CMK (cell line): ENCODE measurements at regions not wholly inside any gene's neighbourhood (a gene's known extent, or its start where the extent isn't known, plus 50 kb on each side); places are given as distances from the start of the nearest gene placed in this dataset.
"Not testable (repeated sequence)": the region's sequence is repeated elsewhere in the genome, so short reads cannot be mapped to it uniquely, and the experiment has no call there.

Experiments
- DNase-seq: peaks from one replicate; pipeline ENCODE4 v3.0.0-alpha.2; 2010; ENCODE audit warnings: low read depth

- no peak for DNase-seq
These were observed 642.1 kb downstream of the SLCO4C1 start for GRCh38 chr5:101653996-101654395.

- no peak for DNase-seq
These were observed 648.2 kb downstream of the SLCO4C1 start for GRCh38 chr5:101647861-101648260.

DNA sequence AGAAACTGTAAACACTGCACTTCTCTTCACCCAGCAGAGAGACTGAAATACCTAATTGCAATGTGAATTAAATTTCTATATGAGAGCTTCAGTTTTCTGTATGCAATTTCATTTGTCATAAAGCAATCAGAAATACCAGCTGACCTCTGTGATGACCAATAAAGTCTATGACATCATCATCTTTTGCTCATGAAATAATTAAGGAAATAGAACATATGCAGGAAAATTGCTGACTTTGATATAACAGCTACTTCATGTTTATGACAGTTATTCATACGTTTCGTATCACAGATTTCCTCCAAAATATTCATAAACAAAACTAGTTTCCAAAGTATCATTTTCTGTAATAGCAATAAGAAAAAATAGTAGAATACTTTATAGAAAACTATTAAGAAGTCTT, 652.3 kb downstream of the SLCO4C1 start:
- no peak for DNase-seq

GRCh38 chr5:101637599-101637998, 658.5 kb downstream of the SLCO4C1 start:
- DNase-seq = no peak

GRCh38 chr5:101627770-101628169, 668.3 kb downstream of the SLCO4C1 start:
- DNase-seq = not testable (repeated sequence)

DNA sequence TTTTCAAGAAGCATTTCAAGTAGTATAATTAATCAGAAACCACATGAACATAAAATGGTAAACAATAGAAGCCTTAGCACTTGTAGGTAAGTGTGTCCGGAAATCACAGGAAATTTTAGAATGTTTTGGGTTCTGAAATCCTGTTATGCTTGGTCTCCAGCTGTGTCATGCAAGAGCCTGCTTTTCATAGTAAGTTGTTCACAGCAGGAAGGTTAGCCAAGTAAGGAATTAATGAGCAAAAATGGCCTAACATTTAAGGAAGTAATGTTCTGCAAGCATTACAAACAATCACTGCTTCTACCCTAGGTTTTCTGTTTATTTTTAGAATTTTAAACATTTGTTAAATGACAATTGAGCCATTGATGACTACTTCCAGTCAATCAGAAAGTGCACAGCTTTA, 669.5 kb downstream of the SLCO4C1 start:
- DNase-seq = no peak

GRCh38 chr5:101611039-101611438, 685.0 kb downstream of the SLCO4C1 start:
- DNase-seq = no peak

DNA sequence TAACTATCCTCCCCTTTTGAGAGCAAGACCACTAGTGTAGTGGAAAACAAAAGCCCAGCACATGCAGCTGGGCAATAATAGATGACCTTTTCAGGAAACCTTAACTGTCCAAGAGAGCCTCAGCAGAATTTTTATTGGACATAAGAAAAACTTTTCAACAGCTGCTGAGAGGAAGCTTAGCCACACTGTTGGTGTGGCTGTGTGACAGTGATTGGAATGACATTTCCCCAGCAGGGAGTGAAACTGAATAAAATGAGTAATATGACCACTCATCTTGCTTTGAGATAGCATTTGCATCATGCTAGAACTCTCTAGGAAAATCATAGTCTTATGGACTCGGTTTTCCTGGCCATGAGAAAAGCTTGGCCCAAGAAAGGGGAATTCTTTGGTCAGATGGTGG, 687.8 kb downstream of the SLCO4C1 start:
- DNase-seq = no peak

DNA sequence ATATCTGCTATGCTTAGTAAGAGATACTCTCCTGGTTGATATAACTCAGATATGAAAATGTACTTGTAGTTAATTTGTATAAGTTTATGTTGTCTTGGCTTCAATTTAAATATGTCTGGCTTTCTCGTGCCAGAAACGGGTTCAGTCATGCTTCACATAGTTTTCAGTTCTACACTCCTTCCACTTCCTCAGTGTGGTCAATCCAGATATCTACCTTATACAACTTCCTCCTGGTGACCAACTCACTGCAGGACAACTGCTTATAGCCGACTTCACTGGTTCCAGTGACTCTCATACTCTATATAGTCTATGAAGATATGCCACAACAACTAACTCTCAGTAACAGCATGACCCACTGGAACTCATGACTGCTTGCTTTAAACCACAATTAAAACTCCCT, 690.4 kb downstream of the SLCO4C1 start:
- DNase-seq = no peak

- no peak for DNase-seq
These were observed 695.5 kb downstream of the SLCO4C1 start for GRCh38 chr5:101600614-101601013.

GRCh38 chr5:101590384-101590783, 687.3 kb upstream of the ST8SIA4 start:
- no peak for DNase-seq

DNA sequence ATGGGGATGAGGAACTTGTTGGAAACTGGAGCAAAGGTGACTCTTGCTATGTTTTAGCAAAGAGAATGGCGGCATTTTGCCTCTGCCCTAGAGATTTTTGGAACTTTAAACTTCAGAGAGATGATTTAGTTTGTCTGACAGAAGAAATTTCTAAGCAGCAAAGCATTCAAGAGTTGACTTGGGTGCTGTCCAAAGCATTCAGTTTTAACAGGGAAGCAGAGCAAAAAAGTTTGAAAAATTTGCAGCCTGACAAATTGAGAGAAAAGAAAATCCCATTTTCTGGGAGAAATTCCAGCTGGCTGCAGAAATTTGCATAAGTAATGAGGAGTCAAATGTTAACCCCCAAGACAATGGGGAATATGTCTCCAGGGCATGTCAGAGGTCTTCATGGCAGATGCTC, 682.3 kb upstream of the ST8SIA4 start:
- no peak for DNase-seq

DNA sequence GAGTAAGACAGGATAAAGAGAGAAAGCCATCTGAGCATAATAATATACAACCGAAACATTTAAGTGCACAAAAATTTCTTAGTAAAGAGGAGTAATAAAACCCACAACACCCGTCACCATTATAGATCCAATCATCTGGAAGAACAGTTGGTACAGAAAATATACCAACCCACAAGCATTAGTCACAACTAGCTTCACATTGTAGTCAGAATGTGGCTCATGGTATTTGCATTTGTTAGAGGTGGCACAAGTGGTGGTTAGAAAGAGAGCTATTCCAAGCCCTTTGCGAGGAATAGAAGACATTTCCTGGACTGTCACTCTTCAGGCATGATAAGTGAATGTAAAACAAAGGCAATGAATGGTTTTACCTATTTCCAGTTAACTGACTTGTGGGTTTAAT, 677.5 kb upstream of the ST8SIA4 start:
- no peak for DNase-seq

GRCh38 chr5:101574017-101574416, 670.9 kb upstream of the ST8SIA4 start:
- DNase-seq = no peak

DNA sequence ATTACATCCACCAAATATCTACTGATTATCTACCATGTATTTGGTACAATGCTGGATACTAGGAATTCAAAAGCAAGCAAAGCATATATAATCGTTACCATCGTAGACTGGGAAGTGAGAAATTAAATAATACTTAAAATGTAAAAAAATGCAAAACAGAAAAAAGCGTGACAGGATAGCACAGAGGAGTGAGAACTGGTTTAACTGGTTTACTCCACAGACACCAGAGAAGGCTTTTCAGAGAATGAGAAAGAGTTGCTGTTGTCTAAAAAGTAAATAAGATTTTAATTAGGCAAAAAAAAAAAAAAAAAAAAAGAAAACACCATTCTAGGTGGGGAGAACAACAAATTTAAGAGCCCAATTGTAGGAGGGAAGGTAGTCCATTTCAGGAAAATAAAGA, 657.9 kb upstream of the ST8SIA4 start:
- no peak for DNase-seq

DNA sequence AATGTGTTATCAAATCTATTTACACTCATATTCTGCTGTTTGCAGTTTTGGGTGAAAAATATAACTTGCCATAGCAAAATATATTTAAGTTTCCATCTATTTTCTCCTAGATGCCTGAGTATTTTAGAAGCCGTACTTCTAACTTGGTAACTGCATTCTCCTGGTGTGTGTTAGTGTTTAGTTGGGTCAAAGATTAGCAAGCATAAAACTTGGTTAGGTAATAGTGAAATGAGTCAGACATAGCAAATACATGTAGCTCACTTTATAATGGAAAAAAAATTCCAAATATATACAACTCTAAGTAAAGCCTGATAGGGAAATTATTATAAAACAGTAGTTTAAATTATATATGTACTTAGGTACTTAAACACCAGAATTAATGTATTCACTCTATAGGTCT, 640.7 kb upstream of the ST8SIA4 start:
- DNase-seq = no peak

GRCh38 chr5:101539315-101539714, 636.2 kb upstream of the ST8SIA4 start:
- DNase-seq = no peak

DNA sequence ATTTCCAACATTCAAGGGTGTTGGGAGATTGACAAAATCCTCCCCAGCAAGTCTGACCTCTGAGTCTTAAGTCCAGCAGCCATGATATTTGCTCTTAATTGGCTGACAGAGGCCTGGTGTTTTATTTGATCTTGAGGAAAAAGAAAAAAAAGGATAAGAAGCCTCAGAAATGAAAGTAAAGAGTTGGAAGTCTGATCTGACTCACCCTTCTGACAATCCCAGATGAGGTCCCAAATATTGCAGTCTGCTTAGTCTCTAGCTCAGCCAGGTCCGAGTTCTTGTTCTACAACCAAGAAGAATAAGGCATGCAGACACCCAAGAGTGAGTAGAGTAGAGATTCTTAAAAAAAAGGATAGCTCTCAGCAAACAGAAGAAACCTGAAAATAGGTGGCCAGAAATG, 632.5 kb upstream of the ST8SIA4 start:
- no peak for DNase-seq

GRCh38 chr5:101534491-101535110, 631.5 kb upstream of the ST8SIA4 start:
- DNase-seq = no peak

DNA sequence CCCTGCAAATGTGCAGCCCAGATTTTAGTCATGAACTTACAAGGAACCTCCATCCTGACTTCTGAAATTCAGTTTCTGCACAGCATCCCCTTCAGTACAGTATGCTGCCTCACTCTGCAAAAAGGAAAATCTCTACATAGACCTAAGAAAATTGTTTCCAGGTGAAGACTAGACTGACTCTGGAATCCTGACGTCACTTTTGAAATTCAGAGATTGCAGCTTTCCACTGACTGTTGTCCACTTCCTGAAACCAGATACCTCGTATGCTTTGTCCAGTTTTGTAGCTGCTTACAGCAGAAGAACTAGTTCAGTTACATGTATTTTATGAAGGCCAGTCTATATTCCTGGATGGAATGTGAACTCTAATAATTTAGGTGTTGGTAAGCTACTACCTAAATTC, 629.3 kb upstream of the ST8SIA4 start:
- no peak for DNase-seq

DNA sequence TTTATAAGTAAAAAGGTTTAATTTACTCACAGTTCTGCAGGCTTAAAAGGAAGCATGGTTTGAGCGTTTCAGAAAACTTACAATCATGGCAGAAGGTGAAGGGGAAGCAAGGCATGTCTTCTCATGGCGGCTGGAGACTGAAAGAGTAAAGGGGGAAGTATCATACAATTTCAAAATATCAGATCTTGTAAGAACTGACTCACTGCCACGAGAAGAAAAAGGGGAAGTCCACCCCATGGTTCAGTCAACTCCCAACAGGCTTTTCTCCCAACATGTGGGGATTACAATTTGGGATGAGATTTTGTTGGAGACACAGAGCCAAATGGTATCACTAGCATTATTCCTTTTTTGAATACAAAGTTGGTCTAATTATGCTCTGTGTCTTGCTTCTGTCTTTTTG, 627.9 kb upstream of the ST8SIA4 start:
- DNase-seq = no peak

GRCh38 chr5:101529094-101529493, 626.0 kb upstream of the ST8SIA4 start:
- DNase-seq = not testable (repeated sequence)

GRCh38 chr5:101520417-101520816, 617.3 kb upstream of the ST8SIA4 start:
- DNase-seq = no peak

GRCh38 chr5:101517795-101518194, 614.7 kb upstream of the ST8SIA4 start:
- no peak for DNase-seq

GRCh38 chr5:101515721-101516120, 612.6 kb upstream of the ST8SIA4 start:
- DNase-seq = no peak
